ENCODE measurements at regions not wholly inside any gene's neighbourhood (a gene's known extent, or its start where the extent isn't known, plus 50 kb on each side); places are given as distances from the start of the nearest gene placed in this dataset.

GRCh38 chr6:67064323-67064722 lies 1357.3 kb upstream of the EYS start:
- Histone ChIP-seq H3K27me3 (no peaks in the 10 kb centered on the region), H3K36me3 (no peaks in the 10 kb centered on the region), H3K4me3 (no peak overlapping the region), H3K27ac (no peak overlapping the region), H3K9me3 (no peaks in the 10 kb centered on the region), H3K4me1 (no peaks in the 10 kb centered on the region)
- TF ChIP-seq CTCF (IDR thresholded peaks at IDR 0.05) (no peak), POLR2AphosphoS5 (IDR thresholded peaks at IDR 0.05; ENCODE audit: insufficient read depth in 1 of 2, low read depth in 1 of 2) (no peak), POLR2A (IDR thresholded peaks at IDR 0.05) (no peak)
- no peak for DNase-seq (ENCODE audit: extremely low spot score in 2 of 2)
- intact Hi-C loops (cut with DNase I) = no loop called here

GRCh38 chr6:67047996-67048395 lies 1341.0 kb upstream of the EYS start:
- intact Hi-C loops (cut with DNase I) = no loop called here
- H3K4me3 ChIP-seq = no peak overlapping the region
- no peak for DNase-seq (ENCODE audit: extremely low spot score in 2 of 2)
- H3K27me3 ChIP-seq = no peaks in the 10 kb centered on the region
- H3K9me3 ChIP-seq = no peaks in the 10 kb centered on the region
- no peak for TF ChIP-seq POLR2AphosphoS5 (IDR thresholded peaks at IDR 0.05; ENCODE audit: insufficient read depth in 1 of 2, low read depth in 1 of 2)
- TF ChIP-seq CTCF (IDR thresholded peaks at IDR 0.05) = no peak
- TF ChIP-seq POLR2A (IDR thresholded peaks at IDR 0.05) = no peak
- no peaks in the 10 kb centered on the region for H3K4me1 ChIP-seq
- no peaks in the 10 kb centered on the region for H3K36me3 ChIP-seq
- H3K27ac ChIP-seq = no peak overlapping the region

GRCh38 chr6:67045076-67045475 lies 1338.0 kb upstream of the EYS start:
- TF ChIP-seq POLR2A (IDR thresholded peaks at IDR 0.05) = no peak
- no peak for TF ChIP-seq POLR2AphosphoS5 (IDR thresholded peaks at IDR 0.05; ENCODE audit: insufficient read depth in 1 of 2, low read depth in 1 of 2)
- no peak for TF ChIP-seq CTCF (IDR thresholded peaks at IDR 0.05)
- Histone ChIP-seq H3K36me3 (no peaks in the 10 kb centered on the region), H3K4me1 (no peaks in the 10 kb centered on the region), H3K9me3 (no peaks in the 10 kb centered on the region), H3K4me3 (no peak overlapping the region), H3K27ac (no peak overlapping the region), H3K27me3 (no peaks in the 10 kb centered on the region)
- intact Hi-C loops (cut with DNase I) = no loop called here
- no peak for DNase-seq (ENCODE audit: extremely low spot score in 2 of 2)

- H3K27ac ChIP-seq = no peak overlapping the region
- H3K4me3 ChIP-seq = no peak overlapping the region
- no peaks in the 10 kb centered on the region for H3K27me3 ChIP-seq
- DNase-seq (ENCODE audit: extremely low spot score in 2 of 2) = no peak
- intact Hi-C loops (cut with DNase I) = no loop called here
- H3K36me3 ChIP-seq = no peaks in the 10 kb centered on the region
- H3K4me1 ChIP-seq = no peaks in the 10 kb centered on the region
- no peak for TF ChIP-seq CTCF (IDR thresholded peaks at IDR 0.05)
- no peak for TF ChIP-seq POLR2A (IDR thresholded peaks at IDR 0.05)
- TF ChIP-seq POLR2AphosphoS5 (IDR thresholded peaks at IDR 0.05; ENCODE audit: insufficient read depth in 1 of 2, low read depth in 1 of 2) = no peak
- H3K9me3 ChIP-seq = no peaks in the 10 kb centered on the region
Measured at GRCh38 chr6:67031451-67031850, 1324.4 kb upstream of the EYS start.

GRCh38 chr6:67030861-67031260 lies 1323.8 kb upstream of the EYS start:
- Histone ChIP-seq H3K4me3 (no peak overlapping the region), H3K27ac (no peak overlapping the region), H3K9me3 (no peaks in the 10 kb centered on the region), H3K27me3 (no peaks in the 10 kb centered on the region), H3K36me3 (no peaks in the 10 kb centered on the region), H3K4me1 (no peaks in the 10 kb centered on the region)
- no peak for DNase-seq (ENCODE audit: extremely low spot score in 2 of 2)
- TF ChIP-seq CTCF (IDR thresholded peaks at IDR 0.05) = no peak
- TF ChIP-seq POLR2AphosphoS5 (IDR thresholded peaks at IDR 0.05; ENCODE audit: insufficient read depth in 1 of 2, low read depth in 1 of 2) = no peak
- no peak for TF ChIP-seq POLR2A (IDR thresholded peaks at IDR 0.05)
- intact Hi-C loops (cut with DNase I) = no loop called here

Measured in vagina (tissue), 2 donors.